Activated CD8-positive, alpha-beta memory T cell treated with anti-CD3 and anti-CD28 coated beads, Interleukin-2, amount 10 ng/mL, durations not matched to agents 7 days and 5 days (primary cell): ENCODE measurements at regions not wholly inside any gene's neighbourhood (a gene's known extent, or its start where the extent isn't known, plus 50 kb on each side); places are given as distances from the start of the nearest gene placed in this dataset.

Experiments used
- ATAC-seq: fragments of 150-1000 bp; cut with Tn5 transposase; one replicate; pipeline ENCODE4 v1.10.0; 2021; ENCODE audit warnings: moderate library complexity
- CTCF ChIA-PET: fragments of 350-600 bp; sonication (Branson Sonifier 250); formaldehyde crosslinking; loops from one replicate; lab custom pipeline; 2021; ENCODE audit warnings: antibody characterized with exemption; lab: Charles Lee
- DNase-seq: peaks from one replicate; pipeline ENCODE4 v3.0.0-alpha.2; 2020
- H3K27ac Mint-ChIP-seq: one replicate; pipeline ENCODE4 v1.8.0; 2021; ENCODE audit warnings: mild to moderate bottlenecking, mixed read lengths
- H3K27me3 Mint-ChIP-seq: one replicate; pipeline ENCODE4 v1.8.0; 2021; ENCODE audit warnings: mixed read lengths
- H3K36me3 Mint-ChIP-seq: one replicate; pipeline ENCODE4 v1.8.0; 2021; ENCODE audit warnings: mild to moderate bottlenecking, mixed read lengths
- H3K4me1 Mint-ChIP-seq: one replicate; pipeline ENCODE4 v1.8.0; 2021; ENCODE audit warnings: mixed read lengths
- H3K4me3 Mint-ChIP-seq: one replicate; pipeline ENCODE4 v1.8.0; 2021; ENCODE audit warnings: mild to moderate bottlenecking, moderate library complexity, mixed read lengths
- H3K9me3 Mint-ChIP-seq: one replicate; pipeline ENCODE4 v1.8.0; 2022; ENCODE audit warnings: low read depth, mixed read lengths

GRCh38 chr2:150572961-150573395, 85.5 kb upstream of the RND3 start:
- ATAC-seq (no peak), DNase-seq (no peak)
- CTCF ChIA-PET = no interaction called here
- no peaks in the 10 kb centered on the region for H3K9me3 Mint-ChIP-seq
- H3K27me3 Mint-ChIP-seq = no peaks in the 10 kb centered on the region
- no peaks in the 10 kb centered on the region for H3K4me1 Mint-ChIP-seq
- H3K4me3 Mint-ChIP-seq = no peak overlapping the region
- no peak overlapping the region for H3K27ac Mint-ChIP-seq
- H3K36me3 Mint-ChIP-seq = no peaks in the 10 kb centered on the region

GRCh38 chr2:150572194-150572766, 84.8 kb upstream of the RND3 start:
- ATAC-seq = no peak
- Mint-ChIP-seq H3K36me3 (no peaks in the 10 kb centered on the region), H3K27me3 (no peaks in the 10 kb centered on the region), H3K4me1 (no peaks in the 10 kb centered on the region), H3K9me3 (no peaks in the 10 kb centered on the region), H3K27ac (no peak overlapping the region), H3K4me3 (no peak overlapping the region)
- DNase-seq = no peak
- CTCF ChIA-PET = no interaction called here

GRCh38 chr2:150571121-150571520, 83.7 kb upstream of the RND3 start:
- Mint-ChIP-seq H3K4me1 (no peaks in the 10 kb centered on the region), H3K4me3 (no peak overlapping the region), H3K36me3 (no peaks in the 10 kb centered on the region), H3K27ac (no peak overlapping the region), H3K9me3 (no peaks in the 10 kb centered on the region), H3K27me3 (no peaks in the 10 kb centered on the region)
- CTCF ChIA-PET = no interaction called here
- ATAC-seq (no peak), DNase-seq (no peak)

GRCh38 chr2:150570712-150571111, 83.2 kb upstream of the RND3 start:
- CTCF ChIA-PET = no interaction called here
- no peaks in the 10 kb centered on the region for H3K27me3 Mint-ChIP-seq
- no peaks in the 10 kb centered on the region for H3K9me3 Mint-ChIP-seq
- H3K4me1 Mint-ChIP-seq = no peaks in the 10 kb centered on the region
- no peaks in the 10 kb centered on the region for H3K36me3 Mint-ChIP-seq
- H3K27ac Mint-ChIP-seq = no peak overlapping the region
- no peak overlapping the region for H3K4me3 Mint-ChIP-seq
- ATAC-seq (no peak), DNase-seq (no peak)

GRCh38 chr2:150569761-150570160, 82.3 kb upstream of the RND3 start:
- CTCF ChIA-PET = no interaction called here
- no peak for DNase-seq
- Mint-ChIP-seq H3K4me1 (no peaks in the 10 kb centered on the region), H3K9me3 (no peaks in the 10 kb centered on the region), H3K36me3 (no peaks in the 10 kb centered on the region), H3K27ac (no peak overlapping the region), H3K4me3 (no peak overlapping the region), H3K27me3 (no peaks in the 10 kb centered on the region)
- ATAC-seq = no peak

GRCh38 chr2:150567771-150568301, 80.4 kb upstream of the RND3 start:
- ATAC-seq = no peak
- CTCF ChIA-PET = no interaction called here
- Mint-ChIP-seq H3K4me3 (no peak overlapping the region), H3K27me3 (no peaks in the 10 kb centered on the region), H3K4me1 (no peaks in the 10 kb centered on the region), H3K36me3 (no peaks in the 10 kb centered on the region), H3K27ac (no peak overlapping the region), H3K9me3 (no peaks in the 10 kb centered on the region)
- DNase-seq = no peak

- Mint-ChIP-seq H3K27ac (no peak overlapping the region), H3K27me3 (no peaks in the 10 kb centered on the region), H3K4me1 (no peaks in the 10 kb centered on the region), H3K9me3 (no peaks in the 10 kb centered on the region), H3K4me3 (no peak overlapping the region), H3K36me3 (no peaks in the 10 kb centered on the region)
- ATAC-seq = no peak
- CTCF ChIA-PET = no interaction called here
- DNase-seq = no peak
Observed at GRCh38 chr2:150566289-150566688, 78.8 kb upstream of the RND3 start.

GRCh38 chr2:150561076-150561475, 73.6 kb upstream of the RND3 start:
- CTCF ChIA-PET = no interaction called here
- Mint-ChIP-seq H3K27ac (no peak overlapping the region), H3K4me3 (no peak overlapping the region), H3K9me3 (no peaks in the 10 kb centered on the region), H3K27me3 (no peaks in the 10 kb centered on the region), H3K4me1 (no peaks in the 10 kb centered on the region), H3K36me3 (no peaks in the 10 kb centered on the region)
- DNase-seq (no peak), ATAC-seq (no peak)

GRCh38 chr2:150557020-150557600, 69.6 kb upstream of the RND3 start:
- DNase-seq (no peak), ATAC-seq (no peak)
- CTCF ChIA-PET = interaction anchor here (1.0 kb wide), 1 partner anchor 10 kb away, joined by 4 read pairs; no protein-coding TSS in a partner anchor
- H3K27me3 Mint-ChIP-seq = no peaks in the 10 kb centered on the region
- H3K27ac Mint-ChIP-seq = no peak overlapping the region
- no peaks in the 10 kb centered on the region for H3K36me3 Mint-ChIP-seq
- no peak overlapping the region for H3K4me3 Mint-ChIP-seq
- no peaks in the 10 kb centered on the region for H3K9me3 Mint-ChIP-seq
- H3K4me1 Mint-ChIP-seq = no peaks in the 10 kb centered on the region

GRCh38 chr2:150555611-150556356, 68.3 kb upstream of the RND3 start:
- H3K36me3 Mint-ChIP-seq = no peaks in the 10 kb centered on the region
- no peaks in the 10 kb centered on the region for H3K27me3 Mint-ChIP-seq
- ATAC-seq (no peak), DNase-seq (no peak)
- CTCF ChIA-PET = interaction anchor here (1.0 kb wide), 1 partner anchor 8 kb away, joined by 4 read pairs; no protein-coding TSS in a partner anchor
- H3K27ac Mint-ChIP-seq = no peak overlapping the region
- no peaks in the 10 kb centered on the region for H3K9me3 Mint-ChIP-seq
- no peak overlapping the region for H3K4me3 Mint-ChIP-seq
- no peaks in the 10 kb centered on the region for H3K4me1 Mint-ChIP-seq

GRCh38 chr2:150554046-150554445, 66.6 kb upstream of the RND3 start:
- no peak overlapping the region for H3K27ac Mint-ChIP-seq
- H3K27me3 Mint-ChIP-seq = no peaks in the 10 kb centered on the region
- H3K9me3 Mint-ChIP-seq = no peaks in the 10 kb centered on the region
- ATAC-seq = no peak
- no peaks in the 10 kb centered on the region for H3K36me3 Mint-ChIP-seq
- H3K4me1 Mint-ChIP-seq = no peaks in the 10 kb centered on the region
- CTCF ChIA-PET = no interaction called here
- H3K4me3 Mint-ChIP-seq = no peak overlapping the region
- DNase-seq = no peak

- CTCF ChIA-PET = no interaction called here
Observed at GRCh38 chr2:150552041-150552820, 64.8 kb upstream of the RND3 start.

GRCh38 chr2:150549381-150549780, 61.9 kb upstream of the RND3 start:
- Mint-ChIP-seq H3K9me3 (no peaks in the 10 kb centered on the region), H3K4me1 (no peaks in the 10 kb centered on the region), H3K4me3 (no peak overlapping the region), H3K36me3 (no peaks in the 10 kb centered on the region), H3K27ac (no peak overlapping the region), H3K27me3 (no peaks in the 10 kb centered on the region)
- DNase-seq = no peak
- CTCF ChIA-PET = interaction anchor here (0.9 kb wide), 1 partner anchor 10 kb away, joined by 3 read pairs; no protein-coding TSS in a partner anchor
- ATAC-seq = no peak

More at GRCh38 chr2:150552041-150552820, 64.8 kb upstream of the RND3 start:
- H3K4me1 Mint-ChIP-seq = no peaks in the 10 kb centered on the region
- H3K27ac Mint-ChIP-seq = no peak overlapping the region
- H3K9me3 Mint-ChIP-seq = no peaks in the 10 kb centered on the region
- no peaks in the 10 kb centered on the region for H3K27me3 Mint-ChIP-seq
- no peak overlapping the region for H3K4me3 Mint-ChIP-seq
- H3K36me3 Mint-ChIP-seq = no peaks in the 10 kb centered on the region
- no peak for ATAC-seq
- no peak for DNase-seq
